Renal cortical epithelial cell (primary cell): ENCODE measurements at regions not wholly inside any gene's neighbourhood (a gene's known extent, or its start where the extent isn't known, plus 50 kb on each side); places are given as distances from the start of the nearest gene placed in this dataset.
"Not testable (repeated sequence)": the region's sequence is repeated elsewhere in the genome, so short reads cannot be mapped to it uniquely, and the experiment has no call there.

ENCODE experiments used
- DNase-seq: peaks from one replicate; pipeline ENCODE4 v3.0.0-alpha.2; 2011; ENCODE audit warnings: low read depth

- no peak for DNase-seq
Measured at GRCh38 chr22:48300877-48301276, 1526.8 kb downstream of the BRD1 start.

GRCh38 chr22:48299801-48300200, 1527.9 kb downstream of the BRD1 start:
- DNase-seq = no peak

GRCh38 chr22:48299124-48299523, 1528.5 kb downstream of the BRD1 start:
- no peak for DNase-seq

GRCh38 chr22:48297296-48297695, 1530.4 kb downstream of the BRD1 start:
- DNase-seq = no peak

GRCh38 chr22:48289954-48290353, 1527.5 kb downstream of the TBC1D22A start:
- DNase-seq = not testable (repeated sequence)

- DNase-seq = no peak
Measured at GRCh38 chr22:48288376-48288940, 1526.0 kb downstream of the TBC1D22A start.

DNA sequence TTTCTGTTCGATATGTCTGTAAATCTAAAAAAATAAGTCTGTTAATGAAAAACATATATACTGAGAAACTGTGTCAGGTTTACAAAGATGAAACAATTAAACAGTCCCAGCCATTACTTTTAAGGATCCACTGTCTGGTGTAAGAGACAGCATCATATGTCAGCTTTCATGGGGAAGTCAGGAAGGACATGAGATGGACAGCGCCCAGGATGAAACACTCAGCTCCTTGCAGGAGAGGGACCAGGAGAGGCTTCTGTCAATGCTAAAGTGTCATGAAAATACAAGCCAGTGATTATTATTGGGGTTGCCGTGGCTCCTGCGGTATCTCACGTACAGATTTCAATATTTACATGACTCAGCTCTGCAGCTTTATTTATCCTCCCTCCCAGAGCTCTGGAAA, 1524.6 kb downstream of the TBC1D22A start:
- DNase-seq = no peak

DNA sequence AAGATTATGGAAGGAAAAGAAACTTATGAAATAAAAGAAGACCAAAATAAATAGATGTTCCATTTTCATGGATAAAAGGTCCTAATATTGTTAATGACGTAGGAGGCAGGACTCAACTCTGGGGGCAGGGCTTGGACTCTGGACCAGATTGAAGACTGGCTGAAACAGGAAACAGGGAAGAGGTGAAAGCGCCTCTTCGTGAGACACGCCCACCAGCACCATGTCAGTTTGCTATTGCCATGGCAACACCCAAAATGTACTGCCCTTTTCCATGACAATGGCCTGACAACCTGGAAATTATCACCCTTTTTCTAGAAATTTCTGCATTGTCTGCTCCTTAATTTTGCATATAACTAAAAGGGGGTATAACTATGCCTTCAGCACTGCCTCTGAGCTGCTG, 1522.2 kb downstream of the TBC1D22A start:
- DNase-seq = no peak

- no peak for DNase-seq
Measured at GRCh38 chr22:48282804-48283203, 1520.4 kb downstream of the TBC1D22A start.

GRCh38 chr22:48279461-48279756, 1517.0 kb downstream of the TBC1D22A start:
- no peak for DNase-seq

DNA sequence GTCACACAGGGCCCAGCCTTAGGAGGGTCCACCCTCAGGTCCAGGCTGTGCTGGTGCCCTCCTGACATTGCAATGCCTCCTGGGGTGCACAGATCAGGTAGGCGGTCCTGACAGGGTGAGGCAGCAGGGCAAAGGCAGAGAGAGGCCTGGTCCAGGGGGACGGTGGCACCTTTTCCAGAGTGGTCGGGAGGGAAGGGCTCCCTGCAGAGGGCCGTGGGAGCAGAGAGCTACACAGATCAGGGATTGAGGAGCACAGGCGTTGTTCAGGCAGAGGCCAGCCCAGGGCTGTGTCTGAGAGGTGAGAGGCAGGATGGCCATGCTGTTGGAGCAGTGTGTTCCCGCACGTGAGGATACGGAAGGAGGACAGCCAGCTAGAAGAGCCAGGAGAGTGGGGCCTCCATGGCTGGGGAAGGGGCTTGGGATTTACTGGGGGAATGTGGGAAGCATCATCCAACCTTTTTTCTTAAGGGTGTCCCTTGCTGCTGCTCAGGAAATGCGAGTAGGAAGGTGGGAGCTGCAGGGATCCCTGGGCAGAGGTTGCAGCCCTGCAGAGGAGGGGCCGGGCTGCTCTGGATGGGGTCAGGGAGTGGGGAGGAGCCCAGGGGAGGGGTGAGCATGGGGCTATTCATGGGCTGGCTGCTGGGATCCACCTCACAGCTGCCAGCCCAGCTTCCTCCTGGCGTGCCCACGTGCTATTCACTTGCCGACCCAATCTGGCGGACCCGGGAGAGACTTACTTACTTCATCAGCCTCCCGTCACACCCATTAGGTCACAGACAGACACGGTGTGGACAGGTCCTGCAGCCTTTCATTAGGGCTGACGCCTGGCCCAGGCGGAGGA, 1516.4 kb downstream of the TBC1D22A start:
- no peak for DNase-seq

DNA sequence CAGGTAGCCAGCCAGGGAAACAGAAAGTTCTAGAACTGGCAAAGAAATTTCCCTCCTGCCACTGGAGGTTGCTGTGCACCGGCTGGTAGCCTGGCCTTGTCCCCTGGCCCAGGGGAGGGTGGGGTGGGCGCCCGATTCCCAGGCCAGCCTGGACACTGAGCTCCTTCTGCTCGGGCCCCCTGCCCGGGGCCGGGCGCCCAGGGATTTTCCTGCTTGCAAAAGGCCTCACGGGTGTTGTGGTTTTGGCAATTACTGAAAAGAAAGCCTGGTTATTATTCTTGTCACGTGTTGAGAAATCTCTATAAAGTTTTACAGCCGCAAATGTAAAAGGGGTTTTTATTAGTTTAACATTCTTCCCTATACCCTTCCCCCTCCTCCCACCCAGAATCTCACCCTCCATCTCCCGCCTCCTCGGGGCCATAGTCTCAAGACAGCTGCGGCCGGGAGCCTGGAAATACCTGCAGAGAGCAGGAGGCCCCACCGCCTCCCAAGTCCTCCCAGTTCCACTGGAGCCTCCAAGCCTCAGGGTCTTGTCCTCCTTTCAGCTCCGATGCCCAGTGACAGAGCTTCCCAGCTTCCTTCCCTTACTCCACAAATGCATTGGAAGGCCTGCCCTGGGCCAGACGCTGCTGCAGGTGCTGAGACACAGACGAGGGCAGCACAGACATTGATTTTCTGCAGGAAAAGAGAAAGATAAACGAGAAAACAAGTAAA, 1515.6 kb downstream of the TBC1D22A start:
- DNase-seq = no peak

DNA sequence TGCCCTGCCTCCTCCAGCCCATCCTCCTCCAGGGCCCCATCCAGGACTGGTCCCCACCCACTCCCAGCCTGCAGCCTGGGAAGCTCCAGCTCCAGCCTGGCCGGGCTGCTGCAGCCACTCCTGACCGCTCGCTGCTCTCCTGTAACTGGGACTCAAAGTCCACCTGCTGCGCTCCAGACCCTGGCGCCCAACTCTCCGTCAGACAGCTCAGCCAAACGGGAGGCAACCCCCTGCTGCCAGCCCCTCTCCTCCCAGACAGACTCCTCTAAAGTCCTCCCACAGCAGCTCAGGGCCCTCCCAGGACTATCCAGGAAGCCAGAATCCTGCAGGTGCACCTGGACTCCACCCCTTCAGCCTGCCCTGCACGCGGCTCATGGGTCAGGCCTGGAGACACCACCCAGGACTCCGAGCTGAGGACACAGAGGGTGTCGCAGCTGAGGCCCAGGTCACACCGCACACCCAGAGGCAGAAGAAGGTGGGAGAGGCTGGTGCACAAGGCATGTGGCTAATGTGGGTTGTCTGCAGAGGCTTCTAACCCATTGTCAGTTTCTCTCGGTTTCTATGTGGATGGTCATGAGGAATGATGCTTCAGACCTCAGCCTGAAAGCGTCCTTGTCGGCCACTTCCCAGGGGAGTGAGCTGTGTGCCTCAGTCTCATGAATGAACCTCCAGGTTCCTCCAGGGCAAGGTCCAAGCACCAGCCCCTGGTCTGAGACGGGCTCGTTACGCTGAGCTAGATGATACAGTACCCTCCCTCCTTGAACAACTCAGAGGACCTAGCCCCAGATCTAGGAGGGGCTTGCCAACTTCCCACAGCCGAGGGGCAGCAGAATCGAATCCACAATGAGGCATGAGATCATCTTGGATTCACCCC, 1514.8 kb downstream of the TBC1D22A start:
- no peak for DNase-seq

GRCh38 chr22:48275412-48275811, 1513.0 kb downstream of the TBC1D22A start:
- DNase-seq = no peak

- no peak for DNase-seq
Measured at GRCh38 chr22:48270731-48271130, 1508.3 kb downstream of the TBC1D22A start.

DNA sequence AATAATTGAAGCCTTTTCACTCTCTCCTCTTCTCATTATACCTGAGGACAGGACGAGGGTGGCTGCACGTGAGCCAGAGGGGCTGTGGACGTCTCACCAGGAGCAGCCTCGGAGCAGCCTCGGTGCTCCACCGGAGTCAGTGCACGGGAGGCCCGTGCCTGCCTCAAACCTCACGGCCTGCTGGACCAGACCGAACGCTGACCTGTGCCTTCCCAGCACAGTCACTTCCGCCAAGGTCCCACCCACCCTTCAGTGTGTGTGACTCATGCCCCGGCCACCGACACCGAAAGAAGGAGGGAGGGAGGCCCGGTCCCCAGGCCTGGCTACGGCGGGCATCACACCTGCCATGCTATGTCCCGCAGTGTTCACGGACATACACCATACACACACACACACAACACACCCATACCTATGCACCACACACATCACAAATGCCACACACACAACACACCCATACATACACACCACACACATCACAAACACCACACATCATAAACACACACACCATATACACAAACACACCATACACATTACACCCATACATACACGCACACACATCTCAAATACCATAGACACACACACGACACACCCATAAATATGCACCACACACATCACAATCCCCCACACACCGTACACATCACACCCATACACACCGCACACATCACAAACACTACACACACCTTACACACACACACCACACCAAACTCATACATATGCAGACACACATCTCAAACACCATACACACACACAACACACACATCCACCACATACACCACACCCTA, 1506.5 kb downstream of the TBC1D22A start:
- DNase-seq = no peak

GRCh38 chr22:48268293-48268692, 1505.8 kb downstream of the TBC1D22A start:
- DNase-seq = no peak

GRCh38 chr22:48267681-48268080, 1505.2 kb downstream of the TBC1D22A start:
- DNase-seq = no peak

DNA sequence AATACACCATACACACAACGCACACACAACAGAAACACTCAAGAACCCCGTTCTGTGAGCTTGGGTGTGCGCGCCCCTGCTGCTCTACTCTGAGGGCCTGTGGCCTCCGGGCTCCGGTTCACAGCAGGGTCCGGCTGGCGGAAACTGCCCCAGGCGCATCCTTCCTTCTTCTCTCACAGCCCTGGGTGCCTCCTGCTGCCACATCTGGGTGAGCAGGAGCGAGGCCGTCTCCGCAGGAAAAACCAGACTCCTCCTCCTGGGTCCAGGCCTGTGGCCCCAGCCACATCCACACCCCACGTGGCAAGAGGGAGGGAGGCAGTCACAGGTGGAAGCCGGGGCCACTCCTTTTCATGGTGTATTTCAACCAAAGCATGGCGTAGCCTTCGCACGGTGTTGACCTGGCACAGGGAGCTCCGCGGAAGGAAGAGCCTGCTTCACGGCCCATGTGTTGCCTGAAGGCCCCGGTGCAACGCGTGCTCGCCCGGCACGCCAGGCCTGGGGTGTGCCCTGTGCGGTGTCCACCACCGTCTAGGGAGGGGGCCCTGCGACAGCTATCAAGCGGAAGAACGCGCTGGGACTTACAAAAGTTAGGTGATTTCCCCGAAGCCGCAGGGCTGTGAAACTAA, 1502.7 kb downstream of the TBC1D22A start:
- no peak for DNase-seq

- no peak for DNase-seq
Measured at GRCh38 chr22:48264586-48264985, 1502.1 kb downstream of the TBC1D22A start.

- DNase-seq = no peak
Measured at GRCh38 chr22:48263791-48264351, 1501.4 kb downstream of the TBC1D22A start.
